ENCODE measurements at regions not wholly inside any gene's neighbourhood (a gene's known extent, or its start where the extent isn't known, plus 50 kb on each side); places are given as distances from the start of the nearest gene placed in this dataset.
A peak's percentile ranks its signal among the peaks of the same experiment; 100 is the strongest.

DNA sequence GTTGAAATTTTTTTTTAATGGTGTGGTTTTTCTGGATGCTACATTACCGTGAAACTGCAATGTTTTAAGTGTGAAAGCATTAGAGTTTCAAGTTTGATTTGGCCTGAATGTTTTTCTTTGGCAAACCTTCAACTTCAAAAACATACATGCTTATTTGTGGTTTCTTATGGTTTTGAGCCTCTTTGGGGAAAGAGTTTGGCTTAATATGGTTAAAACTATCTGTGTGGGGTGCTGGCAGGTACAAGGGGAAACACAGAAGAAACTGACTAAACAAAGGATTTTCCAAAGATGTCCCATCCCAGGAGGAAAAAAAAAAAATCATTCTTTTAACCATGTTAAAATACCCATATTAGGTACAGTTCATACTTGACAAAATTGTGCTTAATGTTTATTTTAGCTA is 121.1 kb downstream of the HGF start:
- DNase-seq (ENCODE audit: low read depth), result no peak

DNA sequence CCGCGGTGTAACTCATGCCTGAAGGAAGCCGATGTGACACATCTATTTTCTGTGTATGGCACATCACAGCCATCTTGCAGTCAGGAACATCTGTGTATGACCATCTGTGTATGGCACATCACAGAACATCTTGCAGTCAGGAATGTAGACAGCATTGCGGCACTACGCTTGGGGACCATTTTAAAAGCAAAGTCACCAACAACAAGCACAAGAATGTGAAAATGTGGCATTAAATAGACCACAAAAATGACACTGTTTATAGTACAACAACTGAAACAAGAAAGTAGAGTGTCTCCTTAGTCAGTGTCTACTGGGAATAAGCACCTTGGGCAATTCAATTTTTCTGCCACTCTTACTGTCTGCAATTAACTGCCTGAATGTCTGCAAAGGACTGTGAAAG is 124.4 kb downstream of the HGF start:
- no peak for DNase-seq (ENCODE audit: low read depth)

- no peak for DNase-seq (ENCODE audit: low read depth)
These were observed 128.0 kb downstream of the HGF start for GRCh38 chr7:81641873-81642272.

- DNase-seq (ENCODE audit: low read depth), result peak; percentile 79
These were observed 131.6 kb downstream of the HGF start for GRCh38 chr7:81638198-81638597.

DNA sequence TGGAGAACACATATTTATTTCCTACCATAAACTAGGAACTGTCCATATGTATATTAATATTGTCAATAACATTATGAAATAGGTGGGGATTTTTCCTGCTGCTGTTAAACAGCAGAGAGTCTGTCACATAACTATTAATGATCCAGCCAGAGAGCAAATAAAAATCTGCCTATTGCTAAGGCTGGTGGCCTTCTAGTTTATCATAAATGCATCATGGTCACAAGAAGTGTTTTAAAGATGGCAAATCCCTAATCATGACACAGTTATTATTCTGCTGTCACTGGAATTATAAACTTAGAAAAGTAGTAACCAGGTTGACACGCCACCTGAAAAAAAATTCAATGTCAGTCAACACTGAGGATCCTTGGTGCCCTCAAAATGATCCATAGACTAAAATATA is 132.3 kb downstream of the HGF start:
- no peak for DNase-seq (ENCODE audit: low read depth)

- DNase-seq (ENCODE audit: low read depth), result peak; percentile 45
These were observed 137.4 kb downstream of the HGF start for GRCh38 chr7:81632418-81632817.

- DNase-seq (ENCODE audit: low read depth), result no peak
These were observed 139.2 kb downstream of the HGF start for GRCh38 chr7:81630600-81630999.

- DNase-seq (ENCODE audit: low read depth), result no peak
These were observed 140.1 kb downstream of the HGF start for GRCh38 chr7:81629702-81630101.

GRCh38 chr7:81628951-81629350 is 140.9 kb downstream of the HGF start:
- DNase-seq (ENCODE audit: low read depth), result no peak

- DNase-seq (ENCODE audit: low read depth), result peak; percentile 93
These were observed 142.1 kb downstream of the HGF start for GRCh38 chr7:81627536-81628287.

DNA sequence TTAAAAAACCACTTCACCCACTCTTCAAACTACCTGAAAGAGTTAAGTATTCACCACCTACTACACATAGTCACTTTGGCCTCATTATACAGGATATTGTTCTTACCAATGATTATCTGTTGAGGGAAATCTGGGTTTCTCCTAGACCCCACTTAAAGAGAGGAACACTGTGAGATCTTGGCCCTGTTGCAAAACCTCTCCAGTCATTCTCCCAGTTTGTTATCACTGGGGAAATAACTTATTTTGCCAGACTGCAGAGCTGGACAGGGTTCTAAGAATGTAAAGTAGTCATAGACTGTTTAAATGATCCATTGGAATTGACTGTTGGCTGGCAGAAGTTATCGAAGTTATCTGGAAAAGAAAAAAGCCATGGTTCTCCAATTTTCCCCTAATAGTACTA is 143.8 kb downstream of the HGF start:
- peak; percentile 87 for DNase-seq (ENCODE audit: low read depth)

GRCh38 chr7:81624650-81625631 is 144.9 kb downstream of the HGF start:
- no peak for DNase-seq (ENCODE audit: low read depth)

- DNase-seq (ENCODE audit: low read depth), result peak; percentile 91
These were observed 145.7 kb downstream of the HGF start for GRCh38 chr7:81624021-81624592.

GRCh38 chr7:81623251-81623855 is 146.5 kb downstream of the HGF start:
- DNase-seq (ENCODE audit: low read depth), result peak; percentile 46

- no peak for DNase-seq (ENCODE audit: low read depth)
These were observed 148.0 kb downstream of the HGF start for GRCh38 chr7:81621893-81622292.

DNA sequence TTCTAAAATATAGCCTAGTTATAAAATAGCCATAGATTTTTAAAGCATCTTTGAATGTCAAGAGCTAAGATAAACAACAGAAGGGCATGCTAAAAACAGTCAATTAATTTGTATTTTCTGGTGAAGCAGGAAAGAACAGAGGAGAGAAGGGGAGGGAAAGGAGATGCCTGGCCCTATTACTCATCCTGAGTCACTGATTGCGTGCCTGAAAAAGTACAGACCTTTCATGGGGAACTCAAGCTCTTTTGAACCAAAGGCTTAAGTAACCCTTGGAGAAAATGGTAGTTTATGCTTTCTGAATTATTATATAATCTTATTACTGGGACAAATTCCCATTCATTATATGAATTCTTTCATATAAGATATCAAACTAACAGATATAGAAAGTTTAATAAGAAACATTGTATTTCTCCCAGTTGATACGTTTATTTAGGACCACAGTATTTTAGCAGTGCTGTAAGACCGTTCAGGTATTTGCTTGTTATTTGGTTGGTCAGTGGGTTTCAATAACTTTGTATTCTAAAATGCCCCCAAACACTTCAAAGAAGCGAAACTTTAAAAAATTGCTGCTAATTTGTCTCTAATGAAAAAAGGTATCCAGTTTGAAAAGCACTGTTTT is 151.3 kb downstream of the HGF start:
- peak; percentile 98 for DNase-seq (ENCODE audit: low read depth)

DNA sequence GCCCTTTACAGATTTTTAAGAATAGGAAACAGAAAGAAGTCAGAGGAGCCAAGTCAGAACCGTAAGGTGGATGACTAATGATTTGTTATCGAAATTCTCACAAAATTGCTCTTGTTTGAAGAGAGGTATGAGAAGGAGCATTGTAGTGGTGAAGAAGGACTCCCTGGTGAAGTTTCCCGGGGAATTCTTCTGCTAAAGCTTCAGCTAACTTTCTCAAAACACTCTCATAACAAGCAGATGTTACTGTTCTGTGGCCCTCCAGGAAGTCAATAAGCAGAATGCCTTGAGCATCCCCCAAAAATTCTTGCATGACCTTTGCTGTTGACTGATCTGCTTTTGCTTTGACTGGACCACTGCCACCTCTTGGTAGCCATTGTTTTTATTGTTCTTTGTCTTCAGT is 152.9 kb downstream of the HGF start:
- DNase-seq (ENCODE audit: low read depth), result peak; percentile 77

DNA sequence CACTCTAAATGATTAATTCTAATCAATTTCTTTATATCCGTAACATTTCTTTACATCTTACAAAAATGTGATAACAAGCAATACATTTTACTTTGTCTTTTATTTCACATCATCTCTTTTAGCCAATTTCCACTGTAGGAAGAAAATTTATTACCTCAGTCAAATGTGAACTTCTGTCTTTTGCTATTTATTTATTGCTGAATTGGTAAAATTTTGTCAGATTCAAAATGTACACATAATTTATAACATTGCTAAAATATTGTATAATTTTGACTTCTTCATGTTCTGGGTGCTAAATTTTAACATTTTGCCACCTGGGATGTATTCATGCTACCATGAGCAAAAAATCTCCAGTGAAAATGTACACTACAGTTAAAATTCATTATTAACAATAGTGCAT is 158.0 kb downstream of the HGF start:
- DNase-seq (ENCODE audit: low read depth), result no peak

DNA sequence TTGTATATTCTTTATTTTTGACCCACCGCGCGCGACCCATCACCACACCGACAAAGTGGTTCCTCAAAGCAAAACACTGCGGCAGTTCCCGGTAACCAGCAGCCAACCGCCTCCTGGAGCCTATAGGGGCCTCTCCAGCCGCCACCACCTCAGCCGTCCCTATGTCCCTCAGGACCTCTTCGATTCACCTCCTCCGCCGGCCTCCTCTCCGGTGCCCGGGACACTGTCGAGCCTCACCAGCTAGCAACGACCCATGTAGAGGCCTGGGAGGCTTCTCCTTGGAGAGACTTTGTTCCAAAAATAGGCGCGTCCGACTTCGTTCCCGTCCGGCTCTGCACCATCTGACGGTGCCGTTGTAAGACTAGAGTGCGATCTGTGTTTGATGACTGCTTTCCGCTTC is 158.8 kb downstream of the HGF start:
- DNase-seq (ENCODE audit: low read depth), result no peak

- DNase-seq (ENCODE audit: low read depth), result peak; percentile 81
These were observed 161.0 kb downstream of the HGF start for GRCh38 chr7:81608748-81609382.

GRCh38 chr7:81607987-81608386 is 161.9 kb downstream of the HGF start:
- DNase-seq (ENCODE audit: low read depth), result no peak

All from iris pigment epithelial cell (primary cell).